ENCODE measurements at regions not wholly inside any gene's neighbourhood (a gene's known extent, or its start where the extent isn't known, plus 50 kb on each side); places are given as distances from the start of the nearest gene placed in this dataset.

GRCh38 chr7:48708122-48708521 is 216.2 kb upstream of the CDC14C start:
- H3K27ac ChIP-seq (ENCODE audit: low read depth in 2 of 2, low read length in 1 of 2): no peak overlapping the region
- no peak for DNase-seq

GRCh38 chr7:48708635-48709034 is 215.7 kb upstream of the CDC14C start:
- Histone ChIP-seq H3K9me2 (0 out of 2 replicates have a peak, but pooled peaks cover 4% of the 10 kb centered on the region), H3K36me3 (replicated peaks in 1 of 2; ENCODE audit: control insufficient read depth in 1 of 2, insufficient read depth in 2 of 2, low read length in 1 of 2) (no peaks in the 10 kb centered on the region), H3K9me3 (no peaks in the 10 kb centered on the region), H2AFZ (ENCODE audit: low read depth) (no peak overlapping the region), H3K79me2 (ENCODE audit: insufficient read depth) (no peaks in the 10 kb centered on the region), H3K27me3 (ENCODE audit: insufficient read depth) (no peaks in the 10 kb centered on the region), H3K4me3 (ENCODE audit: low read depth in 2 of 2, low read length in 1 of 2) (no peak overlapping the region), H3K27ac (ENCODE audit: low read depth in 2 of 2, low read length in 1 of 2) (no peak overlapping the region), H3K9ac (no peak overlapping the region), H3F3A (replicated peaks; ENCODE audit: insufficient read depth) (no peaks in the 10 kb centered on the region), H3K4me2 (no peak overlapping the region), H4K20me1 (ENCODE audit: insufficient read depth) (no peaks in the 10 kb centered on the region), H3K4me1 (ENCODE audit: control insufficient read depth in 1 of 2, insufficient read depth in 2 of 2, low read depth in 1 of 2, low read length in 1 of 2) (no peaks in the 10 kb centered on the region)
- ChIA-PET CTCF (interaction anchor here (1.0 kb wide), 1 partner anchor 9 kb away, joined by 3 read pairs; no protein-coding TSS in a partner anchor), POLR2A (no interaction called here)
- 5% methylated on average over 6 of the region's 7 CpGs for WGBS (ENCODE audit: low lambda C conversion rate)
- no peak for DNase-seq
- no peak for TF ChIP-seq SMC3 (IDR thresholded peaks at IDR 0.05; ENCODE audit: low read depth, low read length)
- no peak for TF ChIP-seq MAX (IDR thresholded peaks at IDR 0.05; ENCODE audit: low read depth)
- TF ChIP-seq NFIC (IDR thresholded peaks at IDR 0.05; ENCODE audit: borderline replicate concordance): no peak
- no peak for TF ChIP-seq PBX3 (IDR thresholded peaks at IDR 0.05)
- TF ChIP-seq FOSL2 (IDR thresholded peaks at IDR 0.05; ENCODE audit: borderline replicate concordance, low read depth): no peak
- TF ChIP-seq EZH2phosphoT487 (IDR thresholded peaks at IDR 0.05; ENCODE audit: borderline replicate concordance, low read depth): no peak
- TF ChIP-seq FOXJ3 (CRISPR knock-in tag; IDR thresholded peaks at IDR 0.05): no peak
- no peak for TF ChIP-seq GATA2 (CRISPR knock-in tag; IDR thresholded peaks at IDR 0.05)
- TF ChIP-seq SIN3A (IDR thresholded peaks at IDR 0.05; ENCODE audit: borderline replicate concordance, low read depth, low read length): no peak
- no peak for TF ChIP-seq ELF1 (IDR thresholded peaks at IDR 0.05)

More at GRCh38 chr7:48708122-48708521, 216.2 kb upstream of the CDC14C start:
- TF ChIP-seq ELF1 (IDR thresholded peaks at IDR 0.05) (no peak), EP300 (IDR thresholded peaks at IDR 0.05; ENCODE audit: borderline replicate concordance in 1 of 2, low read depth in 1 of 2, low read length in 1 of 2) (no peak), REST (IDR thresholded peaks at IDR 0.05; ENCODE audit: low read depth, low read length) (no peak), TCF12 (IDR thresholded peaks at IDR 0.05) (no peak), FOXJ3 (CRISPR knock-in tag; IDR thresholded peaks at IDR 0.05) (no peak), USF1 (IDR thresholded peaks at IDR 0.05; ENCODE audit: borderline replicate concordance, low read depth) (no peak), MEF2A (IDR thresholded peaks at IDR 0.05; ENCODE audit: borderline replicate concordance, low read depth) (no peak), JUND (IDR thresholded peaks at IDR 0.05) (no peak), FOXM1 (IDR thresholded peaks at IDR 0.05; ENCODE audit: low read depth) (no peak), SMC3 (IDR thresholded peaks at IDR 0.05; ENCODE audit: low read depth, low read length) (no peak), YY1 (IDR thresholded peaks at IDR 0.05; ENCODE audit: low read depth) (no peak), EZH2phosphoT487 (IDR thresholded peaks at IDR 0.05; ENCODE audit: borderline replicate concordance, low read depth) (no peak), MXI1 (IDR thresholded peaks at IDR 0.05; ENCODE audit: low read depth, low read length) (no peak)
- no peaks in the 10 kb centered on the region for H3K79me2 ChIP-seq (ENCODE audit: insufficient read depth)
- no peaks in the 10 kb centered on the region for H3K27me3 ChIP-seq (ENCODE audit: insufficient read depth)
- no peak overlapping the region for H2AFZ ChIP-seq (ENCODE audit: low read depth)
- no peaks in the 10 kb centered on the region for H3K4me1 ChIP-seq (ENCODE audit: control insufficient read depth in 1 of 2, insufficient read depth in 2 of 2, low read depth in 1 of 2, low read length in 1 of 2)
- no peak overlapping the region for H3K4me2 ChIP-seq
- ChIA-PET POLR2A (no interaction called here), CTCF (interaction anchor here (1.0 kb wide), 1 partner anchor 8 kb away, joined by 3 read pairs; no protein-coding TSS in a partner anchor)
- H3K9me3 ChIP-seq: no peaks in the 10 kb centered on the region
- H3F3A ChIP-seq (replicated peaks; ENCODE audit: insufficient read depth): no peaks in the 10 kb centered on the region
- H3K36me3 ChIP-seq (replicated peaks in 1 of 2; ENCODE audit: control insufficient read depth in 1 of 2, insufficient read depth in 2 of 2, low read length in 1 of 2): no peaks in the 10 kb centered on the region
- 0 out of 2 replicates have a peak, but pooled peaks cover 4% of the 10 kb centered on the region for H3K9me2 ChIP-seq
- 24% methylated on average over 4 of the region's 4 CpGs for WGBS (ENCODE audit: low lambda C conversion rate)
- H3K9ac ChIP-seq: no peak overlapping the region
- H3K4me3 ChIP-seq (ENCODE audit: low read depth in 2 of 2, low read length in 1 of 2): no peak overlapping the region
- no peaks in the 10 kb centered on the region for H4K20me1 ChIP-seq (ENCODE audit: insufficient read depth)

Data from SK-N-SH (cell line).